ENCODE measurements at regions not wholly inside any gene's neighbourhood (a gene's known extent, or its start where the extent isn't known, plus 50 kb on each side); places are given as distances from the start of the nearest gene placed in this dataset.

DNA sequence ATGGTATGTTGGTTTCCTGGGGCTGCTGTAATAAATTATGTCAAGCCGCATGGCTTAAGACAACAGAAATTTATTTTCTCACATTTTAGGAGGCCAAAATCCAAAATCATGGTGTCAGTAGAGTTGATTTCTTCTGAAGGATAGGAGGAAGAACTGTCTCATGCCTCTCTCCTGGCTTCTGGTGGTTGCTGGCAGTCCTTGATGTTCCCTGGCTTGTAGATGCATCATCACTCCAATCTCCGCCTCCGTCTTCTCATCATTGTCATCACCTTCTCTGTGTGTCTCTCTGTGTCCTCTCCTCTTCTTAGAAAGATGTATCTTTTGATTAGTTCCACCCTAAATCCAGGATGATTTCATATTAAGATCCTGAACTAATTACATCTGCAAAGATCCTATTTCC, 124.7 kb upstream of the CTTNBP2NL start:
- no peak for TF ChIP-seq POLR2A (IDR thresholded peaks at IDR 0.05; ENCODE audit: low read depth, low read length)
- no peak for DNase-seq (ENCODE audit: insufficient read length)
- no peak for FAIRE-seq

- TF ChIP-seq TAF1 (IDR thresholded peaks at IDR 0.05; ENCODE audit: borderline replicate concordance, low read depth, low read length) (no peak), POLR2A (IDR thresholded peaks at IDR 0.05; ENCODE audit: low read depth, low read length) (no peak), POLR2AphosphoS5 (IDR thresholded peaks at IDR 0.05; ENCODE audit: low read depth, low read length) (no peak)
- FAIRE-seq = no peak
- no peak for DNase-seq (ENCODE audit: insufficient read length)
These were observed 123.8 kb upstream of the CTTNBP2NL start for GRCh38 chr1:112272101-112272772.

DNA sequence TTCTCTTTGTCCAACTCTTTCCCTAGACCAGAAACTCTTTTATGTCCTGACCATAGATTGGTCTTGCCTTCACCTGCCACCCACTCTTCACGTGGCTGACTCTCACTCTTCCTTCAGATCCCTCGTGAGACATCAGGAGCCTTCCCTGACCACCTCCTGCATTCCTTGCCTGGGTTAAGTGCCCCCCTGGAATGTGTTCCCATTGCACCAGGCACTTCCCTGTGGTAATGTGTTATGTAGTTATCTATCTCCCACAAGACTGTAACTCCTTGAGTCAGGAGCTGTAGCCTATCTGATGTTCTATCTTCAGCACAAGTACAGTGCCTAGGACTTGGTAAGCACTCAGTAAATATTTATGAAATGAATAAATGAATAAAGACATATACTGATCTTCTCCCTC, 111.2 kb upstream of the CTTNBP2NL start:
- TF ChIP-seq POLR2AphosphoS5 (IDR thresholded peaks at IDR 0.05; ENCODE audit: low read depth, low read length) (no peak), POLR2A (IDR thresholded peaks at IDR 0.05; ENCODE audit: low read depth, low read length) (no peak), TAF1 (IDR thresholded peaks at IDR 0.05; ENCODE audit: borderline replicate concordance, low read depth, low read length) (no peak)
- FAIRE-seq (no peak), DNase-seq (ENCODE audit: insufficient read length) (no peak)

DNA sequence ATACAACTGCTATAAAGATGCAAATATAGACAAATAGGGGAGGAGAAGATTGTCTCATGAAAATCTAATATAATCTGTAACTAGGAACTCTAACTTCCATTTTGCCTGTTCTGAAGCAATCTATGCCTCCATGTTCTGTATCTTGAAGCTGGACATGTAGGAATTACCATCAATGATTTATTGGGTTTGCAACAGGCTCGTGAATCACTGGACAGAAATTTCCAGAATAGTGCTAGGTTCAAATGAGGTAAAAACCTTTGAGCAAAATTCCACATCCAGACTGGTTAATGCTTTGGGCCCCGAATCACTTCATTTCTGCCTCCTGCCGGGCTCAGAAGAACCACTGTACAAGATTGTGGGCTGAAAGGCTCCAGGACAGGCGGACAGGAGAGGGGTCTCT, 110.7 kb upstream of the CTTNBP2NL start:
- FAIRE-seq (no peak), DNase-seq (ENCODE audit: insufficient read length) (no peak)
- TF ChIP-seq TAF1 (IDR thresholded peaks at IDR 0.05; ENCODE audit: borderline replicate concordance, low read depth, low read length) = no peak
- TF ChIP-seq POLR2A (IDR thresholded peaks at IDR 0.05; ENCODE audit: low read depth, low read length) = no peak
- TF ChIP-seq POLR2AphosphoS5 (IDR thresholded peaks at IDR 0.05; ENCODE audit: low read depth, low read length) = no peak

GRCh38 chr1:112285746-112286145, 110.3 kb upstream of the CTTNBP2NL start:
- no peak for DNase-seq (ENCODE audit: insufficient read length)

GRCh38 chr1:112296908-112297307, 99.1 kb upstream of the CTTNBP2NL start:
- TF ChIP-seq TAF1 (IDR thresholded peaks at IDR 0.05; ENCODE audit: borderline replicate concordance, low read depth, low read length) (no peak), POLR2AphosphoS5 (IDR thresholded peaks at IDR 0.05; ENCODE audit: low read depth, low read length) (no peak), POLR2A (IDR thresholded peaks at IDR 0.05; ENCODE audit: low read depth, low read length) (no peak)
- FAIRE-seq (no peak), DNase-seq (ENCODE audit: insufficient read length) (no peak)

More at GRCh38 chr1:112285746-112286145, 110.3 kb upstream of the CTTNBP2NL start:
- no peak for TF ChIP-seq TAF1 (IDR thresholded peaks at IDR 0.05; ENCODE audit: borderline replicate concordance, low read depth, low read length)
- TF ChIP-seq POLR2AphosphoS5 (IDR thresholded peaks at IDR 0.05; ENCODE audit: low read depth, low read length) = no peak
- no peak for TF ChIP-seq POLR2A (IDR thresholded peaks at IDR 0.05; ENCODE audit: low read depth, low read length)
- no peak for FAIRE-seq

GRCh38 chr1:112297536-112297935, 98.5 kb upstream of the CTTNBP2NL start:
- no peak for FAIRE-seq
- TF ChIP-seq POLR2AphosphoS5 (IDR thresholded peaks at IDR 0.05; ENCODE audit: low read depth, low read length) = no peak
- no peak for TF ChIP-seq POLR2A (IDR thresholded peaks at IDR 0.05; ENCODE audit: low read depth, low read length)
- TF ChIP-seq TAF1 (IDR thresholded peaks at IDR 0.05; ENCODE audit: borderline replicate concordance, low read depth, low read length) = no peak
- no peak for DNase-seq (ENCODE audit: insufficient read length)

- DNase-seq (ENCODE audit: insufficient read length) = no peak
- FAIRE-seq = no peak
- TF ChIP-seq POLR2AphosphoS5 (IDR thresholded peaks at IDR 0.05; ENCODE audit: low read depth, low read length) = no peak
- TF ChIP-seq TAF1 (IDR thresholded peaks at IDR 0.05; ENCODE audit: borderline replicate concordance, low read depth, low read length) = no peak
- TF ChIP-seq POLR2A (IDR thresholded peaks at IDR 0.05; ENCODE audit: low read depth, low read length) = no peak
These were observed 97.5 kb upstream of the CTTNBP2NL start for GRCh38 chr1:112298558-112298957.

- DNase-seq (ENCODE audit: insufficient read length) (no peak), FAIRE-seq (no peak)
- TF ChIP-seq POLR2AphosphoS5 (IDR thresholded peaks at IDR 0.05; ENCODE audit: low read depth, low read length) = no peak
- no peak for TF ChIP-seq POLR2A (IDR thresholded peaks at IDR 0.05; ENCODE audit: low read depth, low read length)
- TF ChIP-seq TAF1 (IDR thresholded peaks at IDR 0.05; ENCODE audit: borderline replicate concordance, low read depth, low read length) = no peak
These were observed 91.9 kb upstream of the CTTNBP2NL start for GRCh38 chr1:112304126-112304525.

- FAIRE-seq = no peak
- no peak for TF ChIP-seq POLR2AphosphoS5 (IDR thresholded peaks at IDR 0.05; ENCODE audit: low read depth, low read length)
- no peak for TF ChIP-seq TAF1 (IDR thresholded peaks at IDR 0.05; ENCODE audit: borderline replicate concordance, low read depth, low read length)
- no peak for TF ChIP-seq POLR2A (IDR thresholded peaks at IDR 0.05; ENCODE audit: low read depth, low read length)
- no peak for DNase-seq (ENCODE audit: insufficient read length)
These were observed 91.4 kb upstream of the CTTNBP2NL start for GRCh38 chr1:112304612-112305011.

DNA sequence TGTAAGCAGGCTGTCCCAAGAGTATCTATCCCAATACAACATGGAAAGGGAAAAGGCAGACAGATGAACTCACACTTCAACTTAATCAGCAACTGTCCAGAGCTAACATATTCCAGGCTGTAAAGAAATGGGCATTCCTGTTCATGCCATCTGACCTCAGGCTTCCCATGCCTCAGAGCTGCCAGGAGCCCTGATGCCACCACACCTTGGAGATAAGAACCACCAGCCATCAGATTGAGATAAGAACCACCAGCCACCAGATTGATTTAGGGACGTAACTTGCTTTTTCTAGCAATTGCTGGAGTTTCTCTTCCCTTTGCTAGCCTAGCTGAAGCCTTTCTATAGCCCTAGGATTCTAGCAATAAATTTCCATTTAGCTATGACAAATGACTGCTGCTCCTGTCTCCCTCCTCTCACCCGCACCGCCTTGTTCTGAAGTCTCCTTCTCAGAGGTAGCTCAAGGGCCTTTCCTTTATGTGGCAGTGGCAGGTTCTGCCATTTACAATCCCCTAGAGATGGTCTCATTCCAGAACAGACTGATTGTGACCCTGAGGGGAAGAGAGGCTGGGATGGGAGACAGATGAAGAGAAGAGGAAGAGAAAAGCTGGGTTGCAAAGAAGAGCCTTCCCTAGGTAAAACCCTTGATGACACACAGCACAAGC, 88.0 kb upstream of the CTTNBP2NL start:
- FAIRE-seq (no peak), DNase-seq (ENCODE audit: insufficient read length) (no peak)
- TF ChIP-seq POLR2A (IDR thresholded peaks at IDR 0.05; ENCODE audit: low read depth, low read length) = no peak
- no peak for TF ChIP-seq TAF1 (IDR thresholded peaks at IDR 0.05; ENCODE audit: borderline replicate concordance, low read depth, low read length)
- TF ChIP-seq POLR2AphosphoS5 (IDR thresholded peaks at IDR 0.05; ENCODE audit: low read depth, low read length) = no peak

DNA sequence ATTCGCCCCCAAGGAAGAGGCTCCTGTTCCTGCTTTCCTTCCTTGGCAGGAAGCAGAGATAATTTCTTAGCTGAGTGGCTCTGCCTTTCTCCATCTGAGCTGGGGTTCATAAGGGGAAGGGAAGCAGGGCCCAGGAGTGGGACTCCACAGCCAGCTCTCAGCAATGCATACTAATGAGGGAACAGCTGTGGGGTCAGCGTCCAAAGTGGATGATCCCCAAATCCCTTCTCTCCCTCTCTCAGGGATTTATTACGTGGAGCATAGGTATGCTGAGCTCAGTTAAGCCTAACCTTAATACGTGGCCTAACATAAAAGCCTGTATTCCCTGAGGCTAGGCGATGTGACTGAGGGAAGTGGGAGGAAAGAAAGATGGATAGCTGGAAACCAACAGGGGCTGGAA, 87.3 kb upstream of the CTTNBP2NL start:
- no peak for FAIRE-seq
- DNase-seq (ENCODE audit: insufficient read length) = no peak
- no peak for TF ChIP-seq POLR2AphosphoS5 (IDR thresholded peaks at IDR 0.05; ENCODE audit: low read depth, low read length)
- no peak for TF ChIP-seq TAF1 (IDR thresholded peaks at IDR 0.05; ENCODE audit: borderline replicate concordance, low read depth, low read length)
- TF ChIP-seq POLR2A (IDR thresholded peaks at IDR 0.05; ENCODE audit: low read depth, low read length) = no peak
